Neuronal stem cell (in vitro differentiated cells): ENCODE measurements at regions not wholly inside any gene's neighbourhood (a gene's known extent, or its start where the extent isn't known, plus 50 kb on each side); places are given as distances from the start of the nearest gene placed in this dataset.
A peak's percentile ranks its signal among the peaks of the same experiment; 100 is the strongest.

ENCODE experiments used
- DNase-seq: peaks from one replicate; pipeline ENCODE4 v3.0.0-alpha.2; 2013; ENCODE audit warnings: low spot score
- H2AFZ ChIP-seq: one replicate; pipeline ENCODE4 v1.6.1; 2013; ENCODE audit warnings: mild to moderate bottlenecking, low read length, inconsistent platforms
- H2AK5ac ChIP-seq: 2 replicates; pipeline ENCODE4 v1.6.1; 2013; ENCODE audit warnings: low read depth, mild to moderate bottlenecking, inconsistent platforms, low read length, moderate library complexity, mixed read lengths
- H2BK120ac ChIP-seq: 2 replicates; pipeline ENCODE4 v1.6.1; 2013; ENCODE audit warnings: low read depth, mild to moderate bottlenecking, inconsistent platforms, low read length, moderate library complexity, mixed read lengths
- H2BK12ac ChIP-seq: one replicate; pipeline ENCODE4 v1.6.1; 2013; ENCODE audit warnings: low read length, inconsistent platforms
- H2BK15ac ChIP-seq: 2 replicates; pipeline ENCODE4 v1.6.1; 2013; ENCODE audit warnings: mild to moderate bottlenecking, low read length, inconsistent platforms, mixed read lengths
- H2BK5ac ChIP-seq: one replicate; pipeline ENCODE4 v1.6.1; 2013; ENCODE audit warnings: inconsistent platforms, mild to moderate bottlenecking, low read length, moderate library complexity
- H3K14ac ChIP-seq: one replicate; pipeline ENCODE4 v1.6.1; 2013; ENCODE audit warnings: low read length, inconsistent platforms
- H3K18ac ChIP-seq: 2 replicates; pipeline ENCODE4 v1.6.1; 2013; ENCODE audit warnings: low read length, inconsistent platforms
- H3K23ac ChIP-seq: 2 replicates; pipeline ENCODE4 v1.6.1; 2013; ENCODE audit warnings: low read depth, mild to moderate bottlenecking, mixed read lengths, low read length, inconsistent platforms; ENCODE audit not compliant: poor library complexity
- H3K27ac ChIP-seq: replicated peaks from 3 replicates; pipeline ENCODE4 v1.5.1; 2013; ENCODE audit warnings: low read length, inconsistent platforms
- H3K27me3 ChIP-seq, 3 experiments: 2 replicates each; pipeline ENCODE4 v1.6.1; 2013; ENCODE audit warnings: low read length in 3 of 3, mild to moderate bottlenecking in 2 of 3, inconsistent platforms in 1 of 3, low read depth in 1 of 3, mixed read lengths in 1 of 3, moderate library complexity in 1 of 3; ENCODE audit not compliant: control insufficient read depth in 3 of 3, insufficient read depth in 3 of 3
- H3K36me3 ChIP-seq, 2 donors: replicated peaks in 1 of 2; 2 replicates each; pipeline ENCODE4 v1.6.1; 2013; ENCODE audit warnings: low read length in 2 of 2; ENCODE audit not compliant: control insufficient read depth in 2 of 2, insufficient read depth in 2 of 2
- H3K4ac ChIP-seq: 2 replicates; pipeline ENCODE4 v1.6.1; 2013; ENCODE audit warnings: inconsistent platforms, mild to moderate bottlenecking, low read length, moderate library complexity
- H3K4me1 ChIP-seq, 2 donors: 1 replicate in 1 of 2; 2 replicates in 1 of 2; pipeline ENCODE4 v1.6.1; 2013; ENCODE audit warnings: low read length in 2 of 2, low read depth in 1 of 2; ENCODE audit not compliant: control insufficient read depth in 2 of 2, insufficient read depth in 1 of 2
- H3K4me2 ChIP-seq: one replicate; pipeline ENCODE4 v1.6.1; 2013; ENCODE audit warnings: mild to moderate bottlenecking, low read length, inconsistent platforms; ENCODE audit not compliant: insufficient read depth, poor library complexity, severe bottlenecking
- H3K4me3 ChIP-seq, 2 donors: 2 replicates each; pipeline ENCODE4 v1.5.1; 2013; ENCODE audit warnings: low read length in 2 of 2, mild to moderate bottlenecking in 2 of 2, inconsistent platforms in 1 of 2, moderate library complexity in 1 of 2
- H3K79me1 ChIP-seq: one replicate; pipeline ENCODE4 v1.6.1; 2013; ENCODE audit warnings: low read depth, mild to moderate bottlenecking, inconsistent platforms, low read length, moderate library complexity
- H3K9ac ChIP-seq: one replicate; pipeline ENCODE4 v1.6.1; 2013; ENCODE audit warnings: mild to moderate bottlenecking, low read depth, low read length, inconsistent platforms; ENCODE audit not compliant: poor library complexity
- H3K9me3 ChIP-seq, 2 donors: replicated peaks in 1 of 2; 2 replicates each; pipeline versions ENCODE3 to v1.6.1; 2013; ENCODE audit warnings: low read length in 2 of 2, mild to moderate bottlenecking in 2 of 2, inconsistent platforms in 1 of 2, low read depth in 1 of 2, mixed read lengths in 1 of 2, moderate library complexity in 1 of 2; ENCODE audit not compliant: control insufficient read depth in 2 of 2, insufficient read depth in 1 of 2
- H4K8ac ChIP-seq: one replicate; pipeline ENCODE4 v1.6.1; 2013; ENCODE audit warnings: low read depth, mild to moderate bottlenecking, inconsistent platforms, low read length, moderate library complexity
- H4K91ac ChIP-seq: one replicate; pipeline ENCODE4 v1.6.1; 2013; ENCODE audit warnings: low read length, low read depth, mild to moderate bottlenecking, inconsistent platforms; ENCODE audit not compliant: poor library complexity
- WGBS, 2 donors: extraction: QIAGEN DNeasy Blood & Tissue Kit; methylation state at CpG; one replicate each; pipeline ENCODE4 v1.1.7; 2013; ENCODE audit warnings: missing lambda C conversion rate in 2 of 2, mixed read lengths in 1 of 2; ENCODE audit not compliant: insufficient read length in 2 of 2, insufficient replicate concordance in 1 of 2; ENCODE audit errors: extremely low coverage in 2 of 2; 5-methylcytosine and 5-hydroxymethylcytosine counted together

- H3K9ac ChIP-seq, result no peak overlapping the region
- H2BK120ac ChIP-seq, result no peak overlapping the region
- no peaks in the 10 kb centered on the region for H3K36me3 ChIP-seq
- H2BK12ac ChIP-seq, result no peak overlapping the region
- DNase-seq, result peak; percentile 79
- H3K27me3 ChIP-seq, result no peaks in the 10 kb centered on the region
- no peak overlapping the region for H2BK5ac ChIP-seq
- no peak overlapping the region for H3K23ac ChIP-seq
- H3K4me2 ChIP-seq, result no peak overlapping the region
- WGBS, 2 donors, result no CpG with 5 or more reads among the region's 11 CpGs
- H2AK5ac ChIP-seq, result no peak overlapping the region
- H3K14ac ChIP-seq, result no peak overlapping the region
- no peak overlapping the region for H2AFZ ChIP-seq
- no peaks in the 10 kb centered on the region for H3K4me1 ChIP-seq
- no peak overlapping the region for H3K4ac ChIP-seq
- no peak overlapping the region for H3K27ac ChIP-seq
- H3K9me3 ChIP-seq, result no peaks in the 10 kb centered on the region
- no peaks in the 10 kb centered on the region for H3K79me1 ChIP-seq
- H4K91ac ChIP-seq, result no peak overlapping the region
- H2BK15ac ChIP-seq, result no peak overlapping the region
- H3K18ac ChIP-seq, result no peak overlapping the region
- H4K8ac ChIP-seq, result no peak overlapping the region
- H3K4me3 ChIP-seq, result no peak overlapping the region
Observed at GRCh38 chr5:136424835-136425584, 59.7 kb upstream of the TRPC7 start.

- H2AFZ ChIP-seq, result no peak overlapping the region
- no peaks in the 10 kb centered on the region for H3K4me1 ChIP-seq
- no peak overlapping the region for H2BK5ac ChIP-seq
- no peak overlapping the region for H2BK12ac ChIP-seq
- no peak overlapping the region for H2AK5ac ChIP-seq
- H3K36me3 ChIP-seq, result no peaks in the 10 kb centered on the region
- no peak overlapping the region for H3K4me3 ChIP-seq
- no peaks in the 10 kb centered on the region for H3K79me1 ChIP-seq
- no peak overlapping the region for H3K18ac ChIP-seq
- H3K9me3 ChIP-seq, result no peaks in the 10 kb centered on the region
- H3K14ac ChIP-seq, result no peak overlapping the region
- no CpG with 5 or more reads among the region's 2 CpGs for WGBS, 2 donors
- H3K4me2 ChIP-seq, result no peak overlapping the region
- no peak overlapping the region for H3K9ac ChIP-seq
- no peaks in the 10 kb centered on the region for H3K27me3 ChIP-seq
- H2BK120ac ChIP-seq, result no peak overlapping the region
- H4K91ac ChIP-seq, result no peak overlapping the region
- no peak overlapping the region for H2BK15ac ChIP-seq
- no peak overlapping the region for H3K23ac ChIP-seq
- no peak overlapping the region for H3K4ac ChIP-seq
- H4K8ac ChIP-seq, result no peak overlapping the region
- no peak for DNase-seq
- H3K27ac ChIP-seq, result no peak overlapping the region
Observed at GRCh38 chr5:136423944-136424606, 58.7 kb upstream of the TRPC7 start.

- no peak overlapping the region for H3K23ac ChIP-seq
- WGBS, 2 donors, result no CpG with 5 or more reads among the region's 5 CpGs
- H3K9ac ChIP-seq, result no peak overlapping the region
- no peak overlapping the region for H3K4ac ChIP-seq
- H2BK5ac ChIP-seq, result no peak overlapping the region
- no peaks in the 10 kb centered on the region for H3K36me3 ChIP-seq
- no peak overlapping the region for H3K4me3 ChIP-seq
- H3K79me1 ChIP-seq, result no peaks in the 10 kb centered on the region
- H3K27me3 ChIP-seq, result no peaks in the 10 kb centered on the region
- no peak overlapping the region for H2BK12ac ChIP-seq
- no peak overlapping the region for H2BK15ac ChIP-seq
- H3K18ac ChIP-seq, result no peak overlapping the region
- no peaks in the 10 kb centered on the region for H3K9me3 ChIP-seq
- no peak overlapping the region for H3K4me2 ChIP-seq
- no peaks in the 10 kb centered on the region for H3K4me1 ChIP-seq
- DNase-seq, result no peak
- no peak overlapping the region for H3K14ac ChIP-seq
- no peak overlapping the region for H4K8ac ChIP-seq
- no peak overlapping the region for H2BK120ac ChIP-seq
- no peak overlapping the region for H3K27ac ChIP-seq
- H2AK5ac ChIP-seq, result no peak overlapping the region
- H2AFZ ChIP-seq, result no peak overlapping the region
- no peak overlapping the region for H4K91ac ChIP-seq
Observed at GRCh38 chr5:136420168-136420898, 55.0 kb upstream of the TRPC7 start.

GRCh38 chr5:136418301-136418700 is 53.0 kb upstream of the TRPC7 start:
- Histone ChIP-seq H3K4me1 (no peaks in the 10 kb centered on the region), H3K27ac (no peak overlapping the region), H3K4ac (no peak overlapping the region), H4K91ac (no peak overlapping the region), H3K4me3 (no peak overlapping the region), H2AK5ac (no peak overlapping the region), H3K4me2 (no peak overlapping the region), H4K8ac (no peak overlapping the region), H3K36me3 (no peaks in the 10 kb centered on the region), H3K18ac (no peak overlapping the region), H3K14ac (no peak overlapping the region), H2BK15ac (no peak overlapping the region), H3K9me3 (no peaks in the 10 kb centered on the region), H3K79me1 (no peaks in the 10 kb centered on the region), H3K23ac (no peak overlapping the region), H2BK5ac (no peak overlapping the region), H2AFZ (no peak overlapping the region), H2BK120ac (no peak overlapping the region), H3K9ac (no peak overlapping the region), H3K27me3 (no peaks in the 10 kb centered on the region), H2BK12ac (no peak overlapping the region)
- no peak for DNase-seq
- no CpG with 5 or more reads among the region's 4 CpGs for WGBS, 2 donors
